Stomach (tissue), 4 donors: ENCODE measurements at regions not wholly inside any gene's neighbourhood (a gene's known extent, or its start where the extent isn't known, plus 50 kb on each side); places are given as distances from the start of the nearest gene placed in this dataset.

Experiments
- EP300 ChIP-seq: sonication (generic); formaldehyde crosslinking; IDR thresholded peaks from one replicate; pipeline ENCODE4 v1.6.1; 2017; ENCODE audit warnings: antibody characterized with exemption
- POLR2A ChIP-seq, 4 donors: fragments of 450-650 bp; IDR thresholded peaks; one replicate each; pipeline ENCODE4 v1.6.1; 2016; ENCODE audit warnings: antibody characterized with exemption in 4 of 4, control low read depth in 2 of 4, mild to moderate bottlenecking in 1 of 4, moderate library complexity in 1 of 4
- POLR2AphosphoS5 ChIP-seq, 3 donors: sonication (generic); formaldehyde crosslinking; IDR thresholded peaks; one replicate each; pipeline ENCODE4 v1.6.1; 2016; ENCODE audit warnings: antibody characterized with exemption in 3 of 3
- TF ChIP-seq, protein P1 (sequence below), 7 experiments: fragments of 450-650 bp in 4 of 7; fragments of 200-600 bp in 3 of 7; sonication (generic) in 3 of 7; IDR thresholded peaks; one replicate each; pipeline ENCODE4 v1.5.1; 2016 to 2019; ENCODE audit warnings: antibody characterized with exemption in 7 of 7, control low read depth in 2 of 7, mild to moderate bottlenecking in 1 of 7

DNA sequence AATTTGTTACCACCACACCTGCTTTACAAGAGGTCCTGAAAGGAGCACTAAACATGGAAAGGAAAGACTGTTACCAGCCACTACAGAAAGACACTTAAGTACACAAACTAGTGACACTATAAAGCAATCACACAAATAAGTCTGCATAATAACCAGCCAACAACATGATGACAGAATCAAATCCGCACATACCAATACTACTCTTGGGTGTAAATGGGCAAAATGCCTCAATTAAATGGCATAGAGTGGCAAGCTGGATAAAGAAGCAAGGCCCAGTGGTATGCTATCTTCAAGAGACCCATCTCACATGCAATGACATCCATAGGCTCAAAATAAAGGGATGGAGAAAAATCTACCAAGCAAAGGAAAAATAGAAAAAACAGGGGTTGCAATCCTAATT, 106.8 kb upstream of the PRR23C start:
- TF ChIP-seq, protein P1, sequence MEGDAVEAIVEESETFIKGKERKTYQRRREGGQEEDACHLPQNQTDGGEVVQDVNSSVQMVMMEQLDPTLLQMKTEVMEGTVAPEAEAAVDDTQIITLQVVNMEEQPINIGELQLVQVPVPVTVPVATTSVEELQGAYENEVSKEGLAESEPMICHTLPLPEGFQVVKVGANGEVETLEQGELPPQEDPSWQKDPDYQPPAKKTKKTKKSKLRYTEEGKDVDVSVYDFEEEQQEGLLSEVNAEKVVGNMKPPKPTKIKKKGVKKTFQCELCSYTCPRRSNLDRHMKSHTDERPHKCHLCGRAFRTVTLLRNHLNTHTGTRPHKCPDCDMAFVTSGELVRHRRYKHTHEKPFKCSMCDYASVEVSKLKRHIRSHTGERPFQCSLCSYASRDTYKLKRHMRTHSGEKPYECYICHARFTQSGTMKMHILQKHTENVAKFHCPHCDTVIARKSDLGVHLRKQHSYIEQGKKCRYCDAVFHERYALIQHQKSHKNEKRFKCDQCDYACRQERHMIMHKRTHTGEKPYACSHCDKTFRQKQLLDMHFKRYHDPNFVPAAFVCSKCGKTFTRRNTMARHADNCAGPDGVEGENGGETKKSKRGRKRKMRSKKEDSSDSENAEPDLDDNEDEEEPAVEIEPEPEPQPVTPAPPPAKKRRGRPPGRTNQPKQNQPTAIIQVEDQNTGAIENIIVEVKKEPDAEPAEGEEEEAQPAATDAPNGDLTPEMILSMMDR (IDR thresholded peaks at IDR 0.05): no peak
- TF ChIP-seq POLR2AphosphoS5 (IDR thresholded peaks at IDR 0.05) (no peak), POLR2A (IDR thresholded peaks at IDR 0.05) (no peak), EP300 (no peak)
